Stimulated activated CD4-positive, alpha-beta T cell treated with anti-CD3 and anti-CD28 coated beads, Interleukin-2, amount 100 ng/mL, for 24 hours (primary cell): ENCODE measurements at regions not wholly inside any gene's neighbourhood (a gene's known extent, or its start where the extent isn't known, plus 50 kb on each side); places are given as distances from the start of the nearest gene placed in this dataset.
"Not testable (repeated sequence)": the region's sequence is repeated elsewhere in the genome, so short reads cannot be mapped to it uniquely, and the experiment has no call there.

Experiments used
- DNase-seq, 2 donors: peaks; one replicate each; pipeline ENCODE4 v3.0.0-alpha.2; 2020

GRCh38 chr4:151874328-151874727 is 113.5 kb upstream of the GATB start:
- DNase-seq: no peak

- no peak for DNase-seq
These were observed 105.7 kb upstream of the GATB start for GRCh38 chr4:151866592-151866918.

GRCh38 chr4:151865744-151866591 is 105.2 kb upstream of the GATB start:
- DNase-seq: no peak

GRCh38 chr4:151865312-151865711 is 104.5 kb upstream of the GATB start:
- DNase-seq: no peak

GRCh38 chr4:151864068-151864467 is 103.3 kb upstream of the GATB start:
- DNase-seq: no peak

GRCh38 chr4:151862766-151863165 is 102.0 kb upstream of the GATB start:
- DNase-seq: no peak

- DNase-seq: no peak
These were observed 99.8 kb upstream of the GATB start for GRCh38 chr4:151860561-151861093.

- no peak for DNase-seq
These were observed 98.8 kb upstream of the GATB start for GRCh38 chr4:151859641-151860040.

- DNase-seq: no peak
These were observed 97.5 kb upstream of the GATB start for GRCh38 chr4:151858356-151858755.

- DNase-seq: no peak
These were observed 96.6 kb upstream of the GATB start for GRCh38 chr4:151857368-151857767.

- DNase-seq: no peak
These were observed 94.9 kb upstream of the GATB start for GRCh38 chr4:151855747-151856146.

GRCh38 chr4:151854731-151855130 is 93.9 kb upstream of the GATB start:
- no peak for DNase-seq

- no peak for DNase-seq
These were observed 92.2 kb upstream of the GATB start for GRCh38 chr4:151853034-151853433.

- no peak for DNase-seq
These were observed 91.4 kb upstream of the GATB start for GRCh38 chr4:151852202-151852601.

GRCh38 chr4:151851354-151851753 is 90.5 kb upstream of the GATB start:
- DNase-seq: no peak

- DNase-seq: no peak
These were observed 90.0 kb upstream of the GATB start for GRCh38 chr4:151850791-151851213.

- not testable (repeated sequence) for DNase-seq
These were observed 84.7 kb upstream of the GATB start for GRCh38 chr4:151845551-151845950.

- DNase-seq: no peak
These were observed 81.7 kb upstream of the GATB start for GRCh38 chr4:151842430-151843079.

GRCh38 chr4:151841107-151841506 is 80.3 kb upstream of the GATB start:
- no peak for DNase-seq

- no peak for DNase-seq
These were observed 74.7 kb upstream of the GATB start for GRCh38 chr4:151835467-151835866.

- DNase-seq: no peak
These were observed 72.4 kb upstream of the GATB start for GRCh38 chr4:151833174-151833573.

- no peak for DNase-seq
These were observed 70.7 kb upstream of the GATB start for GRCh38 chr4:151831526-151831925.

- no peak for DNase-seq
These were observed 69.4 kb upstream of the GATB start for GRCh38 chr4:151830168-151830567.

GRCh38 chr4:151829309-151829708 is 68.5 kb upstream of the GATB start:
- no peak for DNase-seq
